Pancreas (tissue), 10 donors: ENCODE measurements at regions not wholly inside any gene's neighbourhood (a gene's known extent, or its start where the extent isn't known, plus 50 kb on each side); places are given as distances from the start of the nearest gene placed in this dataset.
A peak's percentile ranks its signal among the peaks of the same experiment; 100 is the strongest.

ENCODE experiments used
- ATAC-seq, 4 donors: fragments of 200-7000 bp; cut with Tn5 transposase; one replicate each; pipeline versions ENCODE4 v1.8.0 to v1.9.1; 2020; ENCODE audit warnings: mild to moderate bottlenecking in 4 of 4, moderate library complexity in 4 of 4
- DNase-seq, 6 donors: peaks; one replicate each; pipeline ENCODE4 v3.0.0-alpha.2; 2020
- FAIRE-seq: peaks from 2 replicates; lab custom pipeline; 2012; peaks lifted over from hg19 to GRCh38; lab: Jason Lieb, UNC
- H3K27ac ChIP-seq, 4 donors: fragments of 200-600 bp; sonication (generic); 1 replicate in 3 of 4; 2 replicates in 1 of 4; pipeline versions ENCODE4 v1.5.0 to v1.8.0; 2020
- H3K27me3 ChIP-seq, 4 donors: fragments of 200-600 bp; one replicate each; pipeline ENCODE4 v1.8.0; 2021
- H3K36me3 ChIP-seq, 3 donors: fragments of 200-600 bp; sonication (generic) in 1 of 3; one replicate each; pipeline versions ENCODE4 v1.5.0 to v1.8.0; 2020 to 2021
- H3K4me1 ChIP-seq, 3 donors: fragments of 200-600 bp; one replicate each; pipeline ENCODE4 v1.8.0; 2021
- H3K4me3 ChIP-seq, 4 donors: fragments of 200-600 bp; sonication (generic) in 2 of 4; one replicate each; pipeline versions ENCODE4 v1.5.0 to v1.8.0; 2020 to 2021
- H3K9me3 ChIP-seq, 4 donors: fragments of 200-600 bp; one replicate each; pipeline ENCODE4 v1.8.0; 2021
- CTCF ChIP-seq, 4 donors: fragments of 200-600 bp; sonication (generic) in 3 of 4; IDR thresholded peaks; one replicate each; pipeline versions ENCODE4 v1.5.0 to v1.8.0; 2021; ENCODE audit warnings: antibody characterized with exemption in 4 of 4
- WGBS, 2 donors: extraction: QIAGEN DNeasy Blood & Tissue Kit; methylation state at CpG; one replicate each; pipeline ENCODE4 v1.1.7; 2013; 5-methylcytosine and 5-hydroxymethylcytosine counted together
- intact Hi-C, 3 donors: fragments of 100-400 bp; cut with DNase I; formaldehyde crosslinking; loops; one replicate each; pipeline versions ENCODE4 v1.11.1 to v1.14.2; 2022
- donor health status: healthy with polysubstance abuse.
- donor health status: DM: no; HTN: no; CAD: no; lungs with moderate emphysema.
- donor health status: DM: no; HTN: no; CAD: no.
- donor health status: control.
- donor health status: control.
- donor health status: Bipolar disorder and iron deficiency.
- donor health status: DM: yes; HTN: yes; CAD: no.
- donor health status: DM: no; HTN: no; CAD: no.
- donor health status: DM: no; HTN: no; CAD: no.
- donor health status: DM: yes; HTN: yes; CAD: no.

GRCh38 chr4:117893207-117893606 is 141.1 kb upstream of the NDST3 start:
- no peaks in the 10 kb centered on the region for H3K9me3 ChIP-seq
- ATAC-seq (no peak), FAIRE-seq (no peak), DNase-seq (no peak)
- intact Hi-C loops: no loop called here
- H3K4me3 ChIP-seq: no peak overlapping the region
- no peak overlapping the region for H3K27ac ChIP-seq
- no peaks in the 10 kb centered on the region for H3K4me1 ChIP-seq
- WGBS, 2 donors: 11 to 22% methylated on average over 1 of the region's 1 CpG
- TF ChIP-seq CTCF (IDR thresholded peaks at IDR 0.05): no peak
- no peaks in the 10 kb centered on the region for H3K36me3 ChIP-seq
- no peaks in the 10 kb centered on the region for H3K27me3 ChIP-seq

- no peaks in the 10 kb centered on the region for H3K4me1 ChIP-seq
- H3K27ac ChIP-seq: no peak overlapping the region
- no peaks in the 10 kb centered on the region for H3K9me3 ChIP-seq
- DNase-seq: no peak
- H3K4me3 ChIP-seq: no peak overlapping the region
- H3K36me3 ChIP-seq: no peaks in the 10 kb centered on the region
- no peaks in the 10 kb centered on the region for H3K27me3 ChIP-seq
- TF ChIP-seq CTCF (IDR thresholded peaks at IDR 0.05): no peak
- no peak for ATAC-seq
- no peak for FAIRE-seq
- intact Hi-C loops: no loop called here
These were observed 135.8 kb upstream of the NDST3 start for GRCh38 chr4:117898496-117898895.

GRCh38 chr4:117900832-117901231 is 133.5 kb upstream of the NDST3 start:
- Histone ChIP-seq H3K4me3 (no peak overlapping the region), H3K27me3 (no peaks in the 10 kb centered on the region), H3K9me3 (no peaks in the 10 kb centered on the region), H3K27ac (no peak overlapping the region), H3K36me3 (no peaks in the 10 kb centered on the region), H3K4me1 (no peaks in the 10 kb centered on the region)
- WGBS, 2 donors: 3 to 8% methylated on average over 2 of the region's 2 CpGs
- no peak for DNase-seq
- ATAC-seq: peak in 1 of 4 donors; percentile 30
- intact Hi-C loops: no loop called here
- TF ChIP-seq CTCF (IDR thresholded peaks at IDR 0.05): no peak
- FAIRE-seq: no peak

- TF ChIP-seq CTCF (IDR thresholded peaks at IDR 0.05): no peak
- intact Hi-C loops: no loop called here
- no peaks in the 10 kb centered on the region for H3K4me1 ChIP-seq
- 64% methylated on average over 1 of the region's 1 CpG for WGBS, 2 donors
- no peak overlapping the region for H3K4me3 ChIP-seq
- FAIRE-seq (no peak), DNase-seq (no peak), ATAC-seq (no peak)
- H3K27me3 ChIP-seq: no peaks in the 10 kb centered on the region
- no peaks in the 10 kb centered on the region for H3K36me3 ChIP-seq
- H3K9me3 ChIP-seq: no peaks in the 10 kb centered on the region
- H3K27ac ChIP-seq: no peak overlapping the region
These were observed 126.6 kb upstream of the NDST3 start for GRCh38 chr4:117907646-117908045.

GRCh38 chr4:117908306-117909207 is 125.7 kb upstream of the NDST3 start:
- no peak for FAIRE-seq
- WGBS, 2 donors: 20 to 21% methylated on average over 5 of the region's 5 CpGs
- no peaks in the 10 kb centered on the region for H3K4me1 ChIP-seq
- H3K9me3 ChIP-seq: no peaks in the 10 kb centered on the region
- no peaks in the 10 kb centered on the region for H3K27me3 ChIP-seq
- no peak overlapping the region for H3K4me3 ChIP-seq
- ATAC-seq: no peak
- no peak overlapping the region for H3K27ac ChIP-seq
- intact Hi-C loops: no loop called here
- no peak for TF ChIP-seq CTCF (IDR thresholded peaks at IDR 0.05)
- H3K36me3 ChIP-seq: no peaks in the 10 kb centered on the region
- DNase-seq: no peak
